ENCODE measurements at regions not wholly inside any gene's neighbourhood (a gene's known extent, or its start where the extent isn't known, plus 50 kb on each side); places are given as distances from the start of the nearest gene placed in this dataset.

DNA sequence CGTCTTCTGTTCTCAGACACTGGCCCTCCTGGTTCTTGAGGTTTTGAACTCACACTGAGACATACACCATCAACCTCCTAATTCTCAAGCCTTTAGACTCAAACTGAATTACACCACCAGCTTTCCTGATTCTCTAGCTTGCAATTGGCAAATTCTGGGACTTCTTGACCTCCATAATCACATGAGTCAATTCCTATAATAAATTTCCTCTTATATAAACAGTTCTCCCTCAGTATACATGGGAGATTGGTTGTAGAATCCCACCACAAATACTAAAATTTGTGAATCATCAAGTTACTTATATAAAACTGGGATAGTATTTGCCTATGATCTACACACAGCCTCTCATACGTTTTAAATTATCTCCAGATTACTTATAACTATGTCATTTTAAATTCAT, 162.2 kb downstream of the DIO2 start:
- BruUV-seq (replicated peaks), result no TSS peak

DNA sequence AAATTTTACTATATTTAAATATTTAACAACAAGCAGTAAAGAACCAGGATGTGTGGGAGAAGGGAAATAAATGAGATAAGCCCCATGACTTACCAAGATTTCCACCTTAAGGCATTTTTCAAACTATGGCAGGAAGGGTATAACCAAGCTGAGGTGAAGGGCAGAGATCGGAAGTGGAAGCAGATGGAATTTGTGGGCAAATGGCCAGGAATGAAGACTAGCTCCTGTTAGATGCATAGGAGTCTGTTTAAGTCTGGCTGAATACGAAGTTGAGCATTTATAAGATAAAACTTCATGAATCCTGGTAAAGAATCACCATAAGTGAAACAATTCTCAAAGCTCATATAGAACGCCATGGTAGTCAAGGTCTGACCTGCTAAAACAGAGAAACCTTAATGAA, 163.5 kb downstream of the DIO2 start:
- no peak overlapping the region for H2AFZ ChIP-seq (ENCODE audit: low read length)
- H3K9me3 ChIP-seq (ENCODE audit: low read length), result no peaks in the 10 kb centered on the region
- H3K79me2 ChIP-seq (ENCODE audit: insufficient read depth, low read depth, low read length), result no peaks in the 10 kb centered on the region
- H3K27ac ChIP-seq (ENCODE audit: low read depth, low read length, poor library complexity, severe bottlenecking), result no peak overlapping the region
- no peak overlapping the region for H3K4me3 ChIP-seq (ENCODE audit: low read depth, low read length, poor library complexity, severe bottlenecking)
- CTCF ChIA-PET (ENCODE audit: unreplicated experiment), result no interaction called here
- H3K36me3 ChIP-seq (ENCODE audit: insufficient read depth, low read length), result no peaks in the 10 kb centered on the region
- no peaks in the 10 kb centered on the region for H3K4me1 ChIP-seq (ENCODE audit: insufficient read depth, low read length, poor library complexity, severe bottlenecking)
- H3K4me2 ChIP-seq (ENCODE audit: low read length), result no peak overlapping the region
- no peak for DNase-seq (ENCODE audit: low spot score)
- no TSS peak for BruUV-seq (replicated peaks)
- POLR2A ChIA-PET, result no interaction called here
- H3K9me2 ChIP-seq (ENCODE audit: insufficient read depth, low read length), result no peaks in the 10 kb centered on the region
- intact Hi-C loops (cut with micrococcal nuclease; ENCODE audit: unreplicated experiment), result no loop called here
- no peaks in the 10 kb centered on the region for H4K20me1 ChIP-seq (ENCODE audit: insufficient read depth, low read length)
- TF ChIP-seq EZH2phosphoT487 (IDR thresholded peaks at IDR 0.05; ENCODE audit: borderline replicate concordance, low read depth, low read length), result no peak
- TF ChIP-seq, protein P1, sequence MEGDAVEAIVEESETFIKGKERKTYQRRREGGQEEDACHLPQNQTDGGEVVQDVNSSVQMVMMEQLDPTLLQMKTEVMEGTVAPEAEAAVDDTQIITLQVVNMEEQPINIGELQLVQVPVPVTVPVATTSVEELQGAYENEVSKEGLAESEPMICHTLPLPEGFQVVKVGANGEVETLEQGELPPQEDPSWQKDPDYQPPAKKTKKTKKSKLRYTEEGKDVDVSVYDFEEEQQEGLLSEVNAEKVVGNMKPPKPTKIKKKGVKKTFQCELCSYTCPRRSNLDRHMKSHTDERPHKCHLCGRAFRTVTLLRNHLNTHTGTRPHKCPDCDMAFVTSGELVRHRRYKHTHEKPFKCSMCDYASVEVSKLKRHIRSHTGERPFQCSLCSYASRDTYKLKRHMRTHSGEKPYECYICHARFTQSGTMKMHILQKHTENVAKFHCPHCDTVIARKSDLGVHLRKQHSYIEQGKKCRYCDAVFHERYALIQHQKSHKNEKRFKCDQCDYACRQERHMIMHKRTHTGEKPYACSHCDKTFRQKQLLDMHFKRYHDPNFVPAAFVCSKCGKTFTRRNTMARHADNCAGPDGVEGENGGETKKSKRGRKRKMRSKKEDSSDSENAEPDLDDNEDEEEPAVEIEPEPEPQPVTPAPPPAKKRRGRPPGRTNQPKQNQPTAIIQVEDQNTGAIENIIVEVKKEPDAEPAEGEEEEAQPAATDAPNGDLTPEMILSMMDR (conservative IDR thresholded peaks at IDR 0.05; ENCODE audit: low read length), result no peak

More for the DNA sequence above, 162.2 kb downstream of the DIO2 start:
- Histone ChIP-seq H3K4me3 (ENCODE audit: low read depth, low read length, poor library complexity, severe bottlenecking) (no peak overlapping the region), H3K79me2 (ENCODE audit: insufficient read depth, low read depth, low read length) (no peaks in the 10 kb centered on the region), H3K9me3 (ENCODE audit: low read length) (no peaks in the 10 kb centered on the region), H3K27ac (ENCODE audit: low read depth, low read length, poor library complexity, severe bottlenecking) (no peak overlapping the region), H3K36me3 (ENCODE audit: insufficient read depth, low read length) (no peaks in the 10 kb centered on the region), H2AFZ (ENCODE audit: low read length) (no peak overlapping the region), H4K20me1 (ENCODE audit: insufficient read depth, low read length) (no peaks in the 10 kb centered on the region), H3K4me1 (ENCODE audit: insufficient read depth, low read length, poor library complexity, severe bottlenecking) (no peaks in the 10 kb centered on the region), H3K4me2 (ENCODE audit: low read length) (no peak overlapping the region), H3K9me2 (ENCODE audit: insufficient read depth, low read length) (no peaks in the 10 kb centered on the region)
- POLR2A ChIA-PET, result no interaction called here
- CTCF ChIA-PET (ENCODE audit: unreplicated experiment), result no interaction called here
- intact Hi-C loops (cut with micrococcal nuclease; ENCODE audit: unreplicated experiment), result no loop called here
- TF ChIP-seq, protein P1 (conservative IDR thresholded peaks at IDR 0.05; ENCODE audit: low read length), result no peak
- TF ChIP-seq EZH2phosphoT487 (IDR thresholded peaks at IDR 0.05; ENCODE audit: borderline replicate concordance, low read depth, low read length), result no peak
- no peak for DNase-seq (ENCODE audit: low spot score)

DNA sequence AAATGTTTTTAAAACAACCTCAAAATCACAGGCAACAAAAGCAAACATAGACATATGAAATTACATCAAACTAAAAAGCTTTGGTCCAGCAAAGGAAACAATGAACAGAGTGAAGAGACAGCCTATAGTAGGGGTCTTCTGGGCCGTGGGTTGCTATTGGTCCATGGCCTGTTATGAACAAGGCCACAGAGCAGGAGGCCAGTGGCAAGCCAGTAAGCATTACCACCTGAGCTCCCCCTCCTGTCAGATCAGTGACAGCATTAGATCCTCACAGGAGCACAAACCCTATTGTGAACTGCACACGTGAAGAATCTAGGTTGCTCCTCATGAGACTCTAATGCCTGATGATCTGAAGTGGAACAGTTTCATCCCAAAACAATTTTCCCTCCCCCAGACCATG, 174.0 kb downstream of the DIO2 start:
- Histone ChIP-seq H3K36me3 (ENCODE audit: insufficient read depth, low read length) (no peaks in the 10 kb centered on the region), H3K9me2 (ENCODE audit: insufficient read depth, low read length) (no peaks in the 10 kb centered on the region), H4K20me1 (ENCODE audit: insufficient read depth, low read length) (no peaks in the 10 kb centered on the region), H3K27ac (ENCODE audit: low read depth, low read length, poor library complexity, severe bottlenecking) (no peak overlapping the region), H2AFZ (ENCODE audit: low read length) (no peak overlapping the region), H3K9me3 (ENCODE audit: low read length) (no peaks in the 10 kb centered on the region), H3K79me2 (ENCODE audit: insufficient read depth, low read depth, low read length) (no peaks in the 10 kb centered on the region), H3K4me3 (ENCODE audit: low read depth, low read length, poor library complexity, severe bottlenecking) (no peak overlapping the region), H3K4me1 (ENCODE audit: insufficient read depth, low read length, poor library complexity, severe bottlenecking) (no peaks in the 10 kb centered on the region), H3K4me2 (ENCODE audit: low read length) (no peak overlapping the region)
- intact Hi-C loops (cut with micrococcal nuclease; ENCODE audit: unreplicated experiment), result no loop called here
- no TSS peak for BruUV-seq (replicated peaks)
- TF ChIP-seq, protein P1 (conservative IDR thresholded peaks at IDR 0.05; ENCODE audit: low read length), result no peak
- no peak for TF ChIP-seq EZH2phosphoT487 (IDR thresholded peaks at IDR 0.05; ENCODE audit: borderline replicate concordance, low read depth, low read length)
- CTCF ChIA-PET (ENCODE audit: unreplicated experiment), result no interaction called here
- no peak for DNase-seq (ENCODE audit: low spot score)
- POLR2A ChIA-PET, result no interaction called here

All from OCI-LY7 (cell line).